ENCODE measurements at regions not wholly inside any gene's neighbourhood (a gene's known extent, or its start where the extent isn't known, plus 50 kb on each side); places are given as distances from the start of the nearest gene placed in this dataset.
"Not testable (repeated sequence)": the region's sequence is repeated elsewhere in the genome, so short reads cannot be mapped to it uniquely, and the experiment has no call there.

DNA sequence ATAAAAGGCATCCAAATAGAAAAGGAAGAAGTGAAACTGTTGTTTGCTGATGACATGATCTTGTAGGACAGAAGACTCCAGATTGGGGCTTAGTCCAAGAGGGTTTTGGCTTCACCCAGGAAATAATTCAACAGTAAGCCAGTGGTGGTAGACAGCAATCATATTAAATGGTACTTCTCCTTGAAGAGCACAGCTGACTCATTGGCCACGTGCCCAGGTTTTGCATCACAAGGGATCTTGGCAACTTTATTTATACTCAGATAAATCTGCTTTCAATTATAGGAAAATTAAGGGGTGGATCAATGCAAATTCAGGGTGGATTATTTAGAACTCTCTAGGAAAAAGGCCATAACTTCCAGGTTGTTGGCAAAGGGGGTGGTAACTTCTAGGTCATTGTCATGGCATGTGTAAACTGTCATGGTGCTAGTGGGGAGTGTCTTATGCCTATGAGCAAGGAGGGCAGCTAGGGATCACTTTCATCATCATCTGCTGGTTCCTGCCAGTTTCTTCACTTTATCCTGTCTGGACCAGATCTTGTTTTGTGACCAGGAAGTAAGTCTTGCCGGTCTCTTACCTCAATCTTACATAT is 148.0 kb downstream of the ZNF37A start:
- TF ChIP-seq, protein P1, sequence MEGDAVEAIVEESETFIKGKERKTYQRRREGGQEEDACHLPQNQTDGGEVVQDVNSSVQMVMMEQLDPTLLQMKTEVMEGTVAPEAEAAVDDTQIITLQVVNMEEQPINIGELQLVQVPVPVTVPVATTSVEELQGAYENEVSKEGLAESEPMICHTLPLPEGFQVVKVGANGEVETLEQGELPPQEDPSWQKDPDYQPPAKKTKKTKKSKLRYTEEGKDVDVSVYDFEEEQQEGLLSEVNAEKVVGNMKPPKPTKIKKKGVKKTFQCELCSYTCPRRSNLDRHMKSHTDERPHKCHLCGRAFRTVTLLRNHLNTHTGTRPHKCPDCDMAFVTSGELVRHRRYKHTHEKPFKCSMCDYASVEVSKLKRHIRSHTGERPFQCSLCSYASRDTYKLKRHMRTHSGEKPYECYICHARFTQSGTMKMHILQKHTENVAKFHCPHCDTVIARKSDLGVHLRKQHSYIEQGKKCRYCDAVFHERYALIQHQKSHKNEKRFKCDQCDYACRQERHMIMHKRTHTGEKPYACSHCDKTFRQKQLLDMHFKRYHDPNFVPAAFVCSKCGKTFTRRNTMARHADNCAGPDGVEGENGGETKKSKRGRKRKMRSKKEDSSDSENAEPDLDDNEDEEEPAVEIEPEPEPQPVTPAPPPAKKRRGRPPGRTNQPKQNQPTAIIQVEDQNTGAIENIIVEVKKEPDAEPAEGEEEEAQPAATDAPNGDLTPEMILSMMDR (IDR thresholded peaks at IDR 0.05; ENCODE audit: insufficient read depth, low read depth, low read length), result not testable (repeated sequence)
- not testable (repeated sequence) for TF ChIP-seq EZH2 (IDR thresholded peaks at IDR 0.05; ENCODE audit: insufficient read depth, low read length)
